Muscle layer of colon (tissue), 2 donors: ENCODE measurements at regions not wholly inside any gene's neighbourhood (a gene's known extent, or its start where the extent isn't known, plus 50 kb on each side); places are given as distances from the start of the nearest gene placed in this dataset.
"Not testable (repeated sequence)": the region's sequence is repeated elsewhere in the genome, so short reads cannot be mapped to it uniquely, and the experiment has no call there.

Experiments
- H3K27ac ChIP-seq: one replicate; pipeline ENCODE4 v1.7.0; 2013; ENCODE audit warnings: low read depth, mild to moderate bottlenecking, low read length, moderate library complexity
- H3K27me3 ChIP-seq, 2 donors: one replicate each; pipeline ENCODE4 v1.7.0; 2013; ENCODE audit warnings: low read length in 2 of 2, mild to moderate bottlenecking in 2 of 2; ENCODE audit not compliant: insufficient read depth in 2 of 2, control insufficient read depth in 1 of 2
- H3K36me3 ChIP-seq: one replicate; pipeline ENCODE4 v1.7.0; 2013; ENCODE audit warnings: mild to moderate bottlenecking, low read length; ENCODE audit not compliant: insufficient read depth
- H3K4me1 ChIP-seq: one replicate; pipeline ENCODE4 v1.7.0; 2013; ENCODE audit warnings: mild to moderate bottlenecking, low read length; ENCODE audit not compliant: insufficient read depth
- H3K4me3 ChIP-seq, 2 donors: one replicate each; pipeline ENCODE4 v1.7.0; 2013; ENCODE audit warnings: low read length in 2 of 2, low read depth in 1 of 2, mild to moderate bottlenecking in 1 of 2, moderate library complexity in 1 of 2
- H3K9ac ChIP-seq: one replicate; pipeline ENCODE4 v1.7.0; 2013; ENCODE audit warnings: low read length
- H3K9me3 ChIP-seq: one replicate; pipeline ENCODE4 v1.7.0; 2013; ENCODE audit warnings: mild to moderate bottlenecking, low read length
- donor health status: abdominal sarcoma.
- donor health status: Adenocarcinoma of cecum.

DNA sequence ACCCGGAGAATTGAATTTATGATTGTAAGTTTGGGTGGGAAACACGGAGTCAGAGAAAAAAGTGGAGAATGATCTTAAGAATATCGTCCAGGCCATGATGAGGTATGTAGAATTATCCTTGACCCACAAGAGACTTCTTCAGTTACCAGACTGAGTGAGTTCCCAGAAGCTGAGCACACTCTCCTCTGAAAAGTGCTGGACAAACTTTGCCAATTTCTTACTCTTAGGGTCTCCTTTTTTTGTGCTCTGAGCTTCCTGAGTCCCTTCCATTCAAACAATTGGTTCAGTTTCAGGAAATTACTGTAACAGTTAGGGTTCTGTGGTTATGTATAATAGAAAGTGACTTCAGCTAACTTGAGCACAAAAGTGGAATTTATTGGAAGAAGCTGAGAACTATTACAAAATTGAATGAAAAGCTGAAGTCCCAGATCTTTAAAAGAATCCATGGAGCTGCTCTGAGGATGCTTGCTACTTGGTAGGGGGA is 50.6 kb upstream of the EHBP1 start:
- Histone ChIP-seq H3K27ac (no peak overlapping the region), H3K9me3 (no peaks in the 10 kb centered on the region), H3K27me3 (no peaks in the 10 kb centered on the region), H3K4me1 (peaks cover 9% of the 10 kb centered on the region), H3K36me3 (no peaks in the 10 kb centered on the region), H3K9ac (no peak overlapping the region), H3K4me3 (no peak overlapping the region)

DNA sequence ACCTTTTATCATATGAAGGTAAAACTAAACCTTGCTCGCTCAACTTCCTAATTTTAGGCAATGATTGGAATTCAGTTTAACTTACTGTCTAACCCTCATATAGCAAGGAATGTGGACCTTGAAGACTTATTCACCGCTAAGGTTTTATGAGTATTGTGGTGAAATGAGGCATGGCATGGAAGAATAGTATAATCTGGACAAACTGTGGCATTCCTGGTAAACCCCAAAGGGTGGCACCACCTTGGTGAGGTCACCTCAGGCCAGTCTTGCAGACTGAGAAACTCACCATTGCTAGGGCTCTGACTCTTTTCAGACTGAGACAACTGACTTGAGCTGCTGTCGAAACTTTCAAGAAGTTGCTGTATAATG is 51.1 kb upstream of the EHBP1 start:
- H3K9me3 ChIP-seq = no peaks in the 10 kb centered on the region
- peaks cover 4% of the 10 kb centered on the region for H3K4me1 ChIP-seq
- no peak overlapping the region for H3K27ac ChIP-seq
- H3K4me3 ChIP-seq = no peak overlapping the region
- H3K9ac ChIP-seq = no peak overlapping the region
- H3K36me3 ChIP-seq = no peaks in the 10 kb centered on the region
- no peaks in the 10 kb centered on the region for H3K27me3 ChIP-seq

- Histone ChIP-seq H3K27me3 (no peaks in the 10 kb centered on the region), H3K4me1 (no peaks in the 10 kb centered on the region), H3K36me3 (no peaks in the 10 kb centered on the region), H3K9me3 (no peaks in the 10 kb centered on the region), H3K9ac (no peak overlapping the region), H3K4me3 (no peak overlapping the region), H3K27ac (no peak overlapping the region)
Observed at GRCh38 chr2:62653582-62654422, 51.7 kb upstream of the EHBP1 start.

DNA sequence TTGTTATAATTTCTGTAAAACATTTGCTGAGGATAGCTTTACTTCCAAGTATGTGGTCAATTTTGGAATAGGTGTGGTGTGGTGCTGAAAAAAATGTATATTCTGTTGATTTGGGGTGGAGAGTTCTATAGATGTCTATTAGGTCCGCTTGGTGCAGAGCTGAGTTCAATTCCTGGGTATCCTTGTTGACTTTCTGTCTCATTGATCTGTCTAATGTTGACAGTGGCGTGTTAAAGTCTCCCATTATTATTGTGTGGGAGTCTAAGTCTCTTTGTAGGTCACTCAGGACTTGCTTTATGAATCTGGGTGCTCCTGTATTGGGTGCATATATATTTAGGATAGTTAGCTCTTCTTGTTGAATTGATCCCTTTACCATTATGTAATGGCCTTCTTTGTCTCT is 56.4 kb upstream of the EHBP1 start:
- H3K4me3 ChIP-seq = not testable (repeated sequence)

DNA sequence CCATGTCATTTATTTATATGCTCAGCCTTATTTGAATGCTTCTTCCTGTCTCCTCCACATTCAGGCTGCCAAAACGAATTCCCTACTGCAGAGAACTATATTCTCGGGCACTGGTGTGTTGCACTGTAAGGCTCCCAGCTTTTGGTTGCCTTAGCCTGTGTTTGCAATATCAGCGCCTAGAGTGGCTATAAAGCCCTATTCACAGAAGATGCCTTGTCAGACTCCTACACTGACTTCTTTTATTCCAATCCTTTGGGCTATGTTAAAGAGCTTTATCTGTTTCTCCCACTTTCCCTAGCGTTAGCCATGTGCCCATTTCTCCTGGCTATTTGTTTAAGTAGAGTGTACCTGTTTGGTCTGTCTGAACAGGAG is 62.4 kb upstream of the EHBP1 start:
- H3K4me1 ChIP-seq = peaks cover 16% of the 10 kb centered on the region
- no peaks in the 10 kb centered on the region for H3K27me3 ChIP-seq
- H3K9me3 ChIP-seq = no peaks in the 10 kb centered on the region
- no peak overlapping the region for H3K27ac ChIP-seq
- no peaks in the 10 kb centered on the region for H3K36me3 ChIP-seq
- no peak overlapping the region for H3K9ac ChIP-seq
- H3K4me3 ChIP-seq = no peak overlapping the region

More for the DNA sequence above, 56.4 kb upstream of the EHBP1 start:
- not testable (repeated sequence) for H3K9ac ChIP-seq, H3K4me1 ChIP-seq, H3K36me3 ChIP-seq, H3K27ac ChIP-seq, H3K27me3 ChIP-seq, H3K9me3 ChIP-seq

GRCh38 chr2:62642429-62643099 is 62.9 kb upstream of the EHBP1 start:
- Histone ChIP-seq H3K4me3 (no peak overlapping the region), H3K36me3 (no peaks in the 10 kb centered on the region), H3K9me3 (no peaks in the 10 kb centered on the region), H3K27ac (no peak overlapping the region), H3K27me3 (no peaks in the 10 kb centered on the region), H3K4me1 (peaks cover 16% of the 10 kb centered on the region), H3K9ac (no peak overlapping the region)

GRCh38 chr2:62641936-62642335 is 63.6 kb upstream of the EHBP1 start:
- Histone ChIP-seq H3K36me3 (no peaks in the 10 kb centered on the region), H3K9ac (no peak overlapping the region), H3K27ac (no peak overlapping the region), H3K27me3 (no peaks in the 10 kb centered on the region), H3K4me1 (peaks cover 16% of the 10 kb centered on the region), H3K4me3 (no peak overlapping the region), H3K9me3 (no peaks in the 10 kb centered on the region)

DNA sequence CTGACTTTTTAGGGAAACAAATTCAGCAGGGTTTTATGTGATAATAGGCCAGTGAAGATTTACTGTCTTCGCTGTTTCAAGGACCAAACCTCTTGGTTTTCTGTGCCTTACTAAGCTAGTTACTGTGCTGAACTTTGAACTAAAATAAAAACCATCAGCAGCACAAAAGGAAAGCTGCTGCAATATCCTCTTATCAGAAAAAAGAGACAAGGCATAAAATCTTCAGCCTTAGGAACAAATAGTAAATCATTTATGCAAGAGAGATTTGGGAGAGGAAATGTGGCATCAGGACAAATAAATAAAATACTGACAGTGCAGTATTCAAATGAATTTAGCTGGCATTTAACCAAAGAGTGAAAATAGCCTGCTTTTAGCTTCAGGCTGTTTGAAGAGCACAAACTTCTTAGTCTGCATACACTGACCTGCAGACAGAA is 64.1 kb upstream of the EHBP1 start:
- Histone ChIP-seq H3K4me1 (peaks cover 16% of the 10 kb centered on the region), H3K4me3 (no peak overlapping the region), H3K27ac (no peak overlapping the region), H3K36me3 (no peaks in the 10 kb centered on the region), H3K27me3 (no peaks in the 10 kb centered on the region), H3K9ac (no peak overlapping the region), H3K9me3 (no peaks in the 10 kb centered on the region)

GRCh38 chr2:62631160-62632085 is 74.1 kb upstream of the EHBP1 start:
- H3K9me3 ChIP-seq = no peaks in the 10 kb centered on the region
- no peaks in the 10 kb centered on the region for H3K27me3 ChIP-seq
- H3K4me1 ChIP-seq = no peaks in the 10 kb centered on the region
- no peaks in the 10 kb centered on the region for H3K36me3 ChIP-seq
- no peak overlapping the region for H3K4me3 ChIP-seq
- H3K9ac ChIP-seq = no peak overlapping the region
- no peak overlapping the region for H3K27ac ChIP-seq

DNA sequence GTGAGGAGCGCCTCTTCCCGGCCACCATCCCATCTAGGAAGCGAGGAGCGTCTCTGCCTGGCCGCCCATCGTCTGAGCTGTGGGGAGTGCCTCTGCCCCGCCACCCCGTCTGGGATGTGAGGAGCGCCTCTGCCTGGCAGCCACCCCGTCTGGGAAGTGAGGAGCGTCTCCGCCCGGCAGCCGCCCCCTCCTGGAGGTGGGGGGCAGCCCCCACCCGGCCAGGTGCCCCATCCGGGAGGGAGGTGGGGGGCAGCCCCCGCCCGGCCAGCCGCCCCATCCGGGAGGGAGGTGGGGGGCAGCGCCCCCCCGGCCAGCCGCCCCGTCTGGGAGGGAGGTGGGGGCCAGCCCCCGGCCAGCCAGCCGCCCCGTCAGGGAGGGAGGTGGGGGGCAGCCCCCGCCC is 75.3 kb upstream of the EHBP1 start:
- not testable (repeated sequence) for H3K27me3 ChIP-seq, H3K27ac ChIP-seq, H3K4me3 ChIP-seq, H3K4me1 ChIP-seq, H3K9ac ChIP-seq, H3K9me3 ChIP-seq, H3K36me3 ChIP-seq

GRCh38 chr2:62629310-62629709 is 76.2 kb upstream of the EHBP1 start:
- not testable (repeated sequence) for H3K4me3 ChIP-seq, H3K27me3 ChIP-seq, H3K36me3 ChIP-seq, H3K4me1 ChIP-seq, H3K27ac ChIP-seq, H3K9ac ChIP-seq, H3K9me3 ChIP-seq
